ENCODE measurements at regions not wholly inside any gene's neighbourhood (a gene's known extent, or its start where the extent isn't known, plus 50 kb on each side); places are given as distances from the start of the nearest gene placed in this dataset.

GRCh38 chr1:60886090-60886489, 196.3 kb upstream of the NFIA start:
- no peak for TF ChIP-seq CTCF (IDR thresholded peaks at IDR 0.05)
- TF ChIP-seq EP300 (IDR thresholded peaks at IDR 0.05), result no peak
- TF ChIP-seq POLR2A (IDR thresholded peaks at IDR 0.05), result no peak

All from suprapubic skin (tissue), 3 donors.